IMR-90 (cell line): ENCODE measurements at regions not wholly inside any gene's neighbourhood (a gene's known extent, or its start where the extent isn't known, plus 50 kb on each side); places are given as distances from the start of the nearest gene placed in this dataset.

Experiments
- ATAC-seq: fragments of 200-7000 bp; cut with Tn5 transposase; 2 replicates; pipeline ENCODE4 v1.9.1; 2020; ENCODE audit warnings: low read depth, mild to moderate bottlenecking, moderate library complexity
- BruUV-seq: library from RNA; stranded (reverse); fragments of 400-500 nt; replicated peaks from 2 replicates; lab custom pipeline; 2021; lab: Mats Ljungman, UMichigan
- CTCF ChIA-PET: fragments of 300-600 bp; formaldehyde crosslinking; extraction: SDS; loops from one replicate; lab custom pipeline; 2021; ENCODE audit warnings: antibody characterized with exemption; lab: Yijun Ruan, JAX
- POLR2A ChIA-PET: fragments of 300-600 bp; sonication (Branson Sonifier 250); formaldehyde crosslinking; loops from one replicate; lab custom pipeline; 2022; ENCODE audit warnings: antibody characterized with exemption; ENCODE audit not compliant: unreplicated experiment; lab: Charles Lee
- DNase-seq: peaks from one replicate; pipeline ENCODE4 v3.0.0; 2013
- H2AFZ ChIP-seq: replicated peaks from 2 replicates; pipeline ENCODE3; 2013; ENCODE audit warnings: low read length, mild to moderate bottlenecking; ENCODE audit not compliant: poor library complexity
- H2AK5ac ChIP-seq: 2 replicates; pipeline ENCODE4 v1.6.1; 2013; ENCODE audit warnings: low read depth, low read length, inconsistent platforms
- H2AK9ac ChIP-seq: replicated peaks from 2 replicates; pipeline ENCODE3; 2013; ENCODE audit warnings: mild to moderate bottlenecking, low read depth, low read length, moderate library complexity; ENCODE audit not compliant: poor library complexity
- H2BK120ac ChIP-seq: 2 replicates; pipeline ENCODE4 v1.6.1; 2013; ENCODE audit warnings: low read depth, low read length, inconsistent platforms
- H2BK15ac ChIP-seq: 3 replicates; pipeline ENCODE4 v1.6.1; 2013; ENCODE audit warnings: low read depth, low read length, inconsistent platforms
- H2BK20ac ChIP-seq: 2 replicates; pipeline ENCODE4 v1.6.1; 2013; ENCODE audit warnings: low read depth, mild to moderate bottlenecking, inconsistent platforms, low read length, moderate library complexity
- H2BK5ac ChIP-seq: 2 replicates; pipeline ENCODE4 v1.6.1; 2013; ENCODE audit warnings: mild to moderate bottlenecking, low read depth, low read length, inconsistent platforms; ENCODE audit not compliant: poor library complexity, severe bottlenecking
- H3K14ac ChIP-seq: replicated peaks from 2 replicates; pipeline ENCODE4 v1.6.1; 2013; ENCODE audit warnings: low read depth, low read length, inconsistent platforms
- H3K18ac ChIP-seq: 2 replicates; pipeline ENCODE4 v1.6.1; 2013; ENCODE audit warnings: low read depth, low read length, control low read depth
- H3K23ac ChIP-seq: 2 replicates; pipeline ENCODE4 v1.6.1; 2013; ENCODE audit warnings: low read depth, low read length, inconsistent platforms
- H3K27ac ChIP-seq: 2 replicates; pipeline ENCODE4 v1.5.1; 2013; ENCODE audit warnings: mild to moderate bottlenecking, control low read depth, low read length; ENCODE audit not compliant: insufficient read depth
- H3K27me3 ChIP-seq: 2 replicates; pipeline ENCODE4 v1.6.1; 2013; ENCODE audit warnings: low read length; ENCODE audit not compliant: control insufficient read depth, insufficient read depth
- H3K36me3 ChIP-seq: 2 replicates; pipeline ENCODE4 v1.6.1; 2013; ENCODE audit warnings: low read length, mixed read lengths; ENCODE audit not compliant: control insufficient read depth, insufficient read depth
- H3K4ac ChIP-seq: 2 replicates; pipeline ENCODE4 v1.6.1; 2013; ENCODE audit warnings: low read depth, low read length, inconsistent platforms
- H3K4me1 ChIP-seq: 2 replicates; pipeline ENCODE4 v1.6.1; 2013; ENCODE audit warnings: low read length, mixed read lengths; ENCODE audit not compliant: control insufficient read depth, insufficient read depth
- H3K4me2 ChIP-seq: 2 replicates; pipeline ENCODE4 v1.6.1; 2013; ENCODE audit warnings: low read depth, mild to moderate bottlenecking, control low read depth, low read length, moderate library complexity
- H3K4me3 ChIP-seq: 2 replicates; pipeline ENCODE4 v1.5.1; 2013; ENCODE audit warnings: low read depth, mild to moderate bottlenecking, control low read depth, low read length, moderate library complexity; ENCODE audit not compliant: insufficient read depth
- H3K56ac ChIP-seq: 2 replicates; pipeline ENCODE4 v1.6.1; 2013; ENCODE audit warnings: low read length, inconsistent platforms; ENCODE audit not compliant: insufficient read depth; ENCODE audit errors: extremely low read depth
- H3K79me1 ChIP-seq, 2 experiments: 2 replicates each; pipeline ENCODE4 v1.6.1; 2013; ENCODE audit warnings: low read length in 2 of 2, inconsistent platforms in 1 of 2, low read depth in 1 of 2
- H3K9ac ChIP-seq: 2 replicates; pipeline ENCODE4 v1.6.1; 2013; ENCODE audit warnings: low read depth, low read length, control low read depth
- H3K9me1 ChIP-seq: 2 replicates; pipeline ENCODE4 v1.6.1; 2013; ENCODE audit warnings: low read length, inconsistent platforms; ENCODE audit not compliant: insufficient read depth
- H3K9me3 ChIP-seq: 2 replicates; pipeline ENCODE4 v1.6.1; 2013; ENCODE audit warnings: low read length; ENCODE audit not compliant: control insufficient read depth, insufficient read depth
- H4K20me1 ChIP-seq: 2 replicates; pipeline ENCODE4 v1.6.1; 2013; ENCODE audit warnings: low read length, inconsistent platforms; ENCODE audit not compliant: insufficient read depth
- H4K5ac ChIP-seq: 2 replicates; pipeline ENCODE4 v1.6.1; 2013; ENCODE audit warnings: mild to moderate bottlenecking, low read depth, low read length, control low read depth
- H4K8ac ChIP-seq, 2 experiments: 2 replicates each; pipeline ENCODE4 v1.6.1; 2013; ENCODE audit warnings: low read depth in 2 of 2, low read length in 2 of 2, control low read depth in 1 of 2, inconsistent platforms in 1 of 2
- H4K91ac ChIP-seq: 2 replicates; pipeline ENCODE4 v1.6.1; 2013; ENCODE audit warnings: low read depth, low read length, inconsistent platforms; ENCODE audit not compliant: insufficient read depth
- CEBPB ChIP-seq: IDR thresholded peaks from 2 replicates; pipeline ENCODE4 v1.6.1; 2012; ENCODE audit warnings: low read depth, low read length, improper control_type of control experiment
- CHD1 ChIP-seq: IDR thresholded peaks from 2 replicates; pipeline ENCODE4 v1.6.1; 2012; ENCODE audit warnings: low read depth, low read length, improper control_type of control experiment
- CTCF ChIP-seq: conservative IDR thresholded peaks from 2 replicates; pipeline ENCODE4 v1.5.1; 2012; ENCODE audit warnings: mild to moderate bottlenecking, low read depth, low read length, improper control_type of control experiment
- ELK1 ChIP-seq: fragments of 150-350 bp; IDR thresholded peaks from 2 replicates; pipeline ENCODE4 v1.6.1; 2016; ENCODE audit warnings: low read depth, mild to moderate bottlenecking, low read length, moderate library complexity, borderline replicate concordance
- MXI1 ChIP-seq: IDR thresholded peaks from 2 replicates; pipeline ENCODE4 v1.6.1; 2012; ENCODE audit warnings: low read depth, mild to moderate bottlenecking, low read length, moderate library complexity, borderline replicate concordance
- RAD21 ChIP-seq: IDR thresholded peaks from 2 replicates; pipeline ENCODE4 v1.6.1; 2012; ENCODE audit warnings: low read length, improper control_type of control experiment
- SMC3 ChIP-seq: fragments of 150-350 bp; IDR thresholded peaks from 2 replicates; pipeline ENCODE4 v1.6.1; 2016; ENCODE audit warnings: low read depth, mild to moderate bottlenecking, antibody characterized with exemption, low read length, moderate library complexity
- WGBS, 2 experiments: methylation state at CpG; one replicate each; pipeline versions ENCODE4 v1.1.5 to v1.1.7; 2013; ENCODE audit warnings: missing lambda C conversion rate in 2 of 2; ENCODE audit not compliant: insufficient read length in 1 of 2; ENCODE audit errors: extremely low coverage in 2 of 2; 5-methylcytosine and 5-hydroxymethylcytosine counted together
- dilution Hi-C: fragments of 300-500 bp; cut with HindIII; formaldehyde crosslinking; loops from one replicate; pipeline ENCODE4 v1.14.3; 2018; ENCODE audit warnings: low sequenced_read_pairs; ENCODE audit not compliant: unreplicated experiment
- in situ Hi-C: fragments of 300-500 bp; cut with MboI; formaldehyde crosslinking; loops from 3 replicates; pipeline ENCODE4 v1.14.3; 2019; ENCODE audit warnings: low sequenced_read_pairs, inconsistent platforms, mixed read lengths
- intact Hi-C: fragments of 100-400 bp; cut with micrococcal nuclease; formaldehyde crosslinking; loops from 2 replicates; pipeline ENCODE4 v1.10.0; 2022

DNA sequence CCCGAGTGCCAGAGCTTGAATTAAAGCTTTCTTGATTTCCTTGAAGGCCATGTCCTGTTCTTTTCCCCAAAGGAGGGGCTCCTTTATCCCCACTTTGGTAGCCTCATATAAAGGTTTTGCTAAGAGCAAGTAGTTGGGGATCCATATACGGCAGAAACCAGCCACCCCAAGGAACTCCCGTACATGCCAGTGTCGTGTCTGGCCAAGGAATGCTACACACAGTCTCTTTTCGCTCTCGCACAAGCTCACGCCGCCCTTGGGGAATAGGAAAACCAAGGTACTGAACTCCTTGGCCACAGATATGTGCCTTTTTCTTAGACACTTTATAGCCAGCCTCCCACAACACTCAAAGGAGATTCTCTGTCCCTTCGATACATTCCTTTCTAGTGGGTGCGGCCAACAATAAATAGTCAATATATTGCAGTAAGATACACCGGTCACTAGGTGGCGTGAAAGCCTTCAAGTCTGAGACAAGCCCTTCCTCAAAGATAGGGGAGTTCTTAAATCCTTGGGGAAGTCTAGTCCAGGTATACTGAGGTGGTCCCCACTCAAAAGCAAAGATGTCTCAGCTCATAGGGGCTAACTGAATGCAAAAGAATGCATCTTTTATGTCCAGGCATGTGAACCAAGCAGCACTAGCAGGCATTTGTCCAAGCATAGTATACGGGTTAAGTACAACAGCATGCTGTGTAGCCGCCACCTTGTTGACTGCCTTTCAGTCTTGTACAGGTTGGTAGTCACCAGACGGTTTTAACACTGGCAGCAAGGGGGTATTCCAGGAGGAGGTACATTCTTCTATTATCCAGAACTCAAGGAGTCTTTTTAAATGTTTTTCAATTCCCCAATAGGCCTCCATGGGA is 57.8 kb upstream of the XAGE1B start:
- Histone ChIP-seq H3K23ac (no peak overlapping the region), H3K27ac (no peak overlapping the region), H3K18ac (no peak overlapping the region), H3K4me3 (no peak overlapping the region), H3K4me2 (no peak overlapping the region), H3K4me1 (no peaks in the 10 kb centered on the region), H2BK20ac (no peak overlapping the region), H4K91ac (no peak overlapping the region), H3K9me3 (no peaks in the 10 kb centered on the region), H3K27me3 (peaks cover 27% of the 10 kb centered on the region), H2BK15ac (no peak overlapping the region), H4K5ac (no peak overlapping the region), H3K14ac (no peak overlapping the region), H3K9me1 (no peaks in the 10 kb centered on the region), H2AFZ (peak overlapping the region; percentile 29), H2BK5ac (no peak overlapping the region), H4K8ac (no peak overlapping the region), H3K36me3 (no peaks in the 10 kb centered on the region), H3K56ac (no peak overlapping the region), H2AK9ac (no peak overlapping the region), H3K4ac (no peak overlapping the region), H2BK120ac (no peak overlapping the region), H3K9ac (no peak overlapping the region), H3K79me1 (no peaks in the 10 kb centered on the region), H4K20me1 (no peaks in the 10 kb centered on the region), H2AK5ac (no peak overlapping the region)
- CTCF ChIA-PET = no interaction called here
- intact Hi-C loops (no loop called here), dilution Hi-C loops (no loop called here), in situ Hi-C loops (loop anchor here (25.0 kb wide), 1 partner anchor 413 kb away; no protein-coding TSS in a partner anchor)
- BruUV-seq = no TSS peak
- 100% methylated on average over 1 of the region's 15 CpGs; no CpG with 5 or more reads in 1 of the 2 experiments for WGBS, 2 experiments
- ATAC-seq (peak; percentile 76), DNase-seq (peak; percentile 61)
- POLR2A ChIA-PET = no interaction called here
- TF ChIP-seq MXI1 (no peak), RAD21 (peak; percentile 63), CHD1 (no peak), SMC3 (peak; percentile 43; the same call in 1 of the 2 replicates), CTCF (peak; percentile 63), CEBPB (no peak), ELK1 (no peak)
